WI38 (cell line): ENCODE measurements at regions not wholly inside any gene's neighbourhood (a gene's known extent, or its start where the extent isn't known, plus 50 kb on each side); places are given as distances from the start of the nearest gene placed in this dataset.

ENCODE experiments used
- H3K4me3 ChIP-seq: 2 replicates; pipeline ENCODE4 v1.5.1; 2011; ENCODE audit warnings: low read depth, mild to moderate bottlenecking, control low read depth, low read length
- CTCF ChIP-seq: IDR thresholded peaks from 2 replicates; pipeline ENCODE4 v1.5.1; 2012; ENCODE audit warnings: low read depth, mild to moderate bottlenecking, control low read depth, low read length

GRCh38 chr14:65281991-65282895 is 130.3 kb upstream of the FUT8 start:
- H3K4me3 ChIP-seq = peak overlapping the region; percentile 33
- no peak for TF ChIP-seq CTCF

- TF ChIP-seq CTCF = no peak
- peak overlapping the region; percentile 3; the same call in 1 of the 2 replicates for H3K4me3 ChIP-seq
Measured at GRCh38 chr14:65282896-65283253, 129.7 kb upstream of the FUT8 start.

GRCh38 chr14:65286443-65286842 is 126.1 kb upstream of the FUT8 start:
- no peak overlapping the region for H3K4me3 ChIP-seq
- TF ChIP-seq CTCF = no peak

- no peak overlapping the region for H3K4me3 ChIP-seq
- TF ChIP-seq CTCF = no peak
Measured at GRCh38 chr14:65287264-65288131, 125.0 kb upstream of the FUT8 start.

GRCh38 chr14:65290830-65291229 is 121.7 kb upstream of the FUT8 start:
- TF ChIP-seq CTCF = no peak
- no peak overlapping the region for H3K4me3 ChIP-seq

GRCh38 chr14:65291531-65291930 is 121.0 kb upstream of the FUT8 start:
- H3K4me3 ChIP-seq = no peak overlapping the region
- TF ChIP-seq CTCF = no peak

- H3K4me3 ChIP-seq = no peak overlapping the region
- no peak for TF ChIP-seq CTCF
Measured at GRCh38 chr14:65294816-65295215, 117.7 kb upstream of the FUT8 start.
